Uterus (tissue), 3 donors: ENCODE measurements at regions not wholly inside any gene's neighbourhood (a gene's known extent, or its start where the extent isn't known, plus 50 kb on each side); places are given as distances from the start of the nearest gene placed in this dataset.

Source experiments
- DNase-seq, 2 donors: peaks; one replicate each; pipeline ENCODE4 v3.0.0-alpha.2; 2019 to 2020
- H3K27ac ChIP-seq, 2 donors: fragments of 200-600 bp; sonication (generic); 1 replicate in 1 of 2; 2 replicates in 1 of 2; pipeline ENCODE4 v1.5.1; 2016 to 2018
- H3K27me3 ChIP-seq, 2 donors: fragments of 200-600 bp; sonication (generic); one replicate each; pipeline ENCODE4 v1.5.1; 2018 to 2019; ENCODE audit warnings: control low read depth in 1 of 2
- H3K36me3 ChIP-seq, 2 donors: fragments of 200-600 bp; sonication (generic); one replicate each; pipeline ENCODE4 v1.5.1; 2019; ENCODE audit warnings: control low read depth in 1 of 2
- H3K4me1 ChIP-seq, 2 donors: fragments of 200-600 bp; sonication (generic); one replicate each; pipeline ENCODE4 v1.5.1; 2018 to 2019; ENCODE audit warnings: control low read depth in 1 of 2
- H3K4me3 ChIP-seq, 2 donors: fragments of 200-600 bp; sonication (generic); 1 replicate in 1 of 2; 2 replicates in 1 of 2; pipeline ENCODE4 v1.5.1; 2018 to 2019; ENCODE audit warnings: mild to moderate bottlenecking in 1 of 2
- H3K9me3 ChIP-seq, 2 donors: fragments of 200-600 bp; sonication (generic); one replicate each; pipeline ENCODE4 v1.5.1; 2019; ENCODE audit warnings: control low read depth in 1 of 2
- POLR2A ChIP-seq, 2 donors: fragments of 450-650 bp; IDR thresholded peaks; one replicate each; pipeline ENCODE4 v1.6.1; 2016; ENCODE audit warnings: antibody characterized with exemption in 2 of 2, mild to moderate bottlenecking in 1 of 2, moderate library complexity in 1 of 2
- intact Hi-C: fragments of 100-400 bp; cut with DNase I; formaldehyde crosslinking; loops from one replicate; pipeline ENCODE4 v1.15.1; 2023; ENCODE audit warnings: low total_unique reads
- TF ChIP-seq, protein P1 (sequence below), 4 experiments: fragments of 200-600 bp in 2 of 4; fragments of 450-650 bp in 2 of 4; sonication (generic) in 2 of 4; IDR thresholded peaks; one replicate each; pipeline ENCODE4 v1.5.1; 2016 to 2019; ENCODE audit warnings: antibody characterized with exemption in 4 of 4, mild to moderate bottlenecking in 2 of 4, moderate library complexity in 1 of 4
- donor health status: DM: yes; HTN: yes; CAD: no.

DNA sequence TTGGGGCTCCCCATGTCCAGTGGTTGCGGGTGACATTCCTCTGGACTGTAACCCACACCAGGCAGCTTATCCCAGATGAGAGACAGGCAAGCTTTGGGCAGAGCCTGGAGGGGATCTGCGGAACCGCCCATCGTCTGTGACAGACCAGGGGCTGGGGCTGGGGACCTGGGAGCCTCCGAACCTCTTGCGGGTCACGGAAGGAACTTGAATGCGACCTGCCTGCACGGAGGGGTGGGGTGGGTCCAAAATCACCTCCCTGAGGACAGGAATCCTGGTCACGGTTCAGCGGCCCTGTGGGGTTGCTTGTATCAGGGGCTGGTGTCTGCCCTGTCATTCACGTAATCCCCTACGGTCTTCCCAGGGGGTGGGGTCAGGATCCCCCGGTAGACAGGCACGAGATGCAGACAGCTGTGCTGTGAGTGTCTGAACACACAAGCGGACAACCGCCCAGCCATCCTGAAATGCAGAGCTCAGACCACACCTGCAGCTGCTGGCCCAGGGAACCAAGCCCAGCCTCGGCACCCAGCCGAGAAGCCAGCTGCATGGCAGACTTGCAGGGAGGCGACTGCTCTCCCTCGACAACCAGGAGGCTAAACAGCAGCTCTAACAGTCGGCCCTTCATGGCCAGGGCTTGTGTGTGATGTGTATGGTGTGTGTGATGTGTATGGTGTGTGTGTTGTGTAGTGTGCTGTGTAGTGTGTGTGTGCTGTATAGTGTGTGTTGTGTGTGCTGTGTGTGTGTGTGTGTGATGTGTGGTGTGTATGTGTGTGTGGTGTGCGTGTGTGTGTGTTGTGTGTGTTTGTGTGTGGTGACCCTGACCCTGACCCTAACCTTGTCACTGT, 105.9 kb upstream of the ADRA2C start:
- no peak for DNase-seq
- intact Hi-C loops = no loop called here
- H3K27me3 ChIP-seq = no peaks in the 10 kb centered on the region

GRCh38 chr4:3659131-3659530, 107.1 kb upstream of the ADRA2C start:
- intact Hi-C loops = no loop called here
- no peaks in the 10 kb centered on the region for H3K27me3 ChIP-seq
- H3K36me3 ChIP-seq = no peaks in the 10 kb centered on the region
- peak overlapping the region; percentile 89 to 95 for H3K27ac ChIP-seq
- peaks cover 0 to 26% of the 10 kb centered on the region in 2 donors for H3K4me1 ChIP-seq
- no peak overlapping the region for H3K4me3 ChIP-seq
- no peaks in the 10 kb centered on the region for H3K9me3 ChIP-seq
- no peak for DNase-seq
- TF ChIP-seq POLR2A (IDR thresholded peaks at IDR 0.05) = no peak
- TF ChIP-seq, protein P1, sequence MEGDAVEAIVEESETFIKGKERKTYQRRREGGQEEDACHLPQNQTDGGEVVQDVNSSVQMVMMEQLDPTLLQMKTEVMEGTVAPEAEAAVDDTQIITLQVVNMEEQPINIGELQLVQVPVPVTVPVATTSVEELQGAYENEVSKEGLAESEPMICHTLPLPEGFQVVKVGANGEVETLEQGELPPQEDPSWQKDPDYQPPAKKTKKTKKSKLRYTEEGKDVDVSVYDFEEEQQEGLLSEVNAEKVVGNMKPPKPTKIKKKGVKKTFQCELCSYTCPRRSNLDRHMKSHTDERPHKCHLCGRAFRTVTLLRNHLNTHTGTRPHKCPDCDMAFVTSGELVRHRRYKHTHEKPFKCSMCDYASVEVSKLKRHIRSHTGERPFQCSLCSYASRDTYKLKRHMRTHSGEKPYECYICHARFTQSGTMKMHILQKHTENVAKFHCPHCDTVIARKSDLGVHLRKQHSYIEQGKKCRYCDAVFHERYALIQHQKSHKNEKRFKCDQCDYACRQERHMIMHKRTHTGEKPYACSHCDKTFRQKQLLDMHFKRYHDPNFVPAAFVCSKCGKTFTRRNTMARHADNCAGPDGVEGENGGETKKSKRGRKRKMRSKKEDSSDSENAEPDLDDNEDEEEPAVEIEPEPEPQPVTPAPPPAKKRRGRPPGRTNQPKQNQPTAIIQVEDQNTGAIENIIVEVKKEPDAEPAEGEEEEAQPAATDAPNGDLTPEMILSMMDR (IDR thresholded peaks at IDR 0.05) = no peak

More for the DNA sequence above, 105.9 kb upstream of the ADRA2C start:
- Histone ChIP-seq H3K4me1 (peaks cover 0 to 19% of the 10 kb centered on the region in 2 donors), H3K4me3 (no peak overlapping the region), H3K27ac (no peak overlapping the region), H3K36me3 (no peaks in the 10 kb centered on the region), H3K9me3 (no peaks in the 10 kb centered on the region)
- TF ChIP-seq, protein P1 (IDR thresholded peaks at IDR 0.05) = no peak
- no peak for TF ChIP-seq POLR2A (IDR thresholded peaks at IDR 0.05)

DNA sequence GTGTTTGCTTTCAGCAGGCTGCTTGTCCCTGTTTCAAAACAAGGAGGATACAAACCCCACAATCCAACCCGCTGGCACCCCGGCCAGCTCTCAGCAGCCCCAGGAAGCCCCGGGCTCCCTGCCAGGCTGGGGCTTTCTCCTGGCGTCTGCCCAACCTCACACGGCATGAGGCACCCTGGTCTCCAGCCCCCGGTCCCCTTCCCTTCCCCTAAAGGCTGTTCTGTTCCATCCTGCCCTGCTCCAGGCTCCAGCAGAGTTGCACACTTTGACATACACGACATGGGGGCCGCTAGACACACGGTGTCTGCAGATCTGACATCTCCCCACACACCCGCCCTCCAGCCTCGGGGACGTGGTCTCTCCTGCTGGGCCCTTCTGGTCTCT, 107.7 kb upstream of the ADRA2C start:
- TF ChIP-seq, protein P1 (IDR thresholded peaks at IDR 0.05) = no peak
- H3K27ac ChIP-seq = peak overlapping the region; percentile 89 to 95
- intact Hi-C loops = no loop called here

DNA sequence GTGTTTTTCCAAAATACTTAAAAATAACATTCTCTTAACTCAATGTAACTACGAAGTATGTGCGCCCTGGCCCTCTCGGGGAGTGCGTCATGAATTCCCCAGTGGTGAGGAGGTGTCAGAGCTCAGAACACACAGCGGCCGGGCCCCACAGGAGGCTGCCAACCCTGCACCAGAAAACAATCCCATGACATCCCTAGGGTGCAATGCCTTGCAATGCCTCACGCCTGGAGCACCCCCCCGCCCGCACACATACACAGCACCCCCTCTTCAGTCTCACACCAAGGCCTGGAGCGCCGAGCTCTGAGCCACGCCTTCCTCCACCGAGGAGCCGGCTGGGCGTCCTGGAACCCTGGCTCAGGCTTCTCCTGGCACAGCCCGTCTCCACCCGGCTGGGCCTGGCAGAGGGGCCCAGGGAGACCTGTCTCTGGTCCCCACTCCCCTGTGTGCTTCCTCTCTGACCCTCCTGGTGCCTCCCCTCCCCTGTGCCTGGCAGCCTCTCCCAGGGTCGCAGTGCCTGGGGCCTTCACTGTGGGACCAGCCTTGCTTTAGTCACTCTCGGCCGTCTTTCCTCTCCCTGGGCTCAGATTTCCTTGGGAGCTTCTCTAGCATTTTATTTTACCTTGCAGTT, 108.2 kb upstream of the ADRA2C start:
- intact Hi-C loops = no loop called here
- H3K4me3 ChIP-seq = no peak overlapping the region
- peak in 1 of 2 donors; percentile 22 for TF ChIP-seq POLR2A (IDR thresholded peaks at IDR 0.05)
- TF ChIP-seq, protein P1 (IDR thresholded peaks at IDR 0.05) = no peak
- no peaks in the 10 kb centered on the region for H3K9me3 ChIP-seq
- H3K36me3 ChIP-seq = no peaks in the 10 kb centered on the region
- peak overlapping the region; percentile 89 to 95 for H3K27ac ChIP-seq
- peak; percentile 74 to 95 for DNase-seq
- H3K4me1 ChIP-seq = peaks cover 0 to 26% of the 10 kb centered on the region in 2 donors
- H3K27me3 ChIP-seq = no peaks in the 10 kb centered on the region

More for the DNA sequence above, 107.7 kb upstream of the ADRA2C start:
- Histone ChIP-seq H3K4me1 (peaks cover 0 to 26% of the 10 kb centered on the region in 2 donors), H3K36me3 (no peaks in the 10 kb centered on the region), H3K27me3 (no peaks in the 10 kb centered on the region), H3K4me3 (no peak overlapping the region), H3K9me3 (no peaks in the 10 kb centered on the region)
- no peak for DNase-seq
